ENCODE measurements at regions not wholly inside any gene's neighbourhood (a gene's known extent, or its start where the extent isn't known, plus 50 kb on each side); places are given as distances from the start of the nearest gene placed in this dataset.

DNA sequence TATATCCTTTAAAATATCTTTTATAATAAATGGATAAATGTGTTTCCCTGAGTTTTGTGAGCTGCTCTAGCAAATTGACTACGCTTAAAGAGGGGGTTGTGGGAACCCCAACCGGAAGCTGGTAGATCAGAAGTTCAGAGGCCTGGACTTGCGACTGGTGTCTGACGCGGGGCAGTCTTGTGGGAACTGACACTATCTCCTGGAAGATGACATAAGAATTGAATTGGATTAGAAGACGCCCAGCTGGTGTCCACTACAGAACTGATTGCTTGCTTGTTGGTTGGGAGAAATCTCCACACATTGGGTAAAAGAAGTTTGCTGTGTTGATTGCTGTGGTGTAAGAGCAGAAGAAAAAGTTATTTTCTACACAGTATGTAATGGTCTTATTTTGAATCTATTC is 51.1 kb upstream of the AHR start:
- Histone ChIP-seq H3K27me3 (ENCODE audit: control insufficient read depth, insufficient read depth, low read length) (no peaks in the 10 kb centered on the region), H3K4me1 (ENCODE audit: control insufficient read depth, extremely low read depth, insufficient read depth, low read length) (no peaks in the 10 kb centered on the region)
- TF ChIP-seq EZH2 (IDR thresholded peaks at IDR 0.05; ENCODE audit: low read length, missing control alignments) = no peak
- TF ChIP-seq, protein P1, sequence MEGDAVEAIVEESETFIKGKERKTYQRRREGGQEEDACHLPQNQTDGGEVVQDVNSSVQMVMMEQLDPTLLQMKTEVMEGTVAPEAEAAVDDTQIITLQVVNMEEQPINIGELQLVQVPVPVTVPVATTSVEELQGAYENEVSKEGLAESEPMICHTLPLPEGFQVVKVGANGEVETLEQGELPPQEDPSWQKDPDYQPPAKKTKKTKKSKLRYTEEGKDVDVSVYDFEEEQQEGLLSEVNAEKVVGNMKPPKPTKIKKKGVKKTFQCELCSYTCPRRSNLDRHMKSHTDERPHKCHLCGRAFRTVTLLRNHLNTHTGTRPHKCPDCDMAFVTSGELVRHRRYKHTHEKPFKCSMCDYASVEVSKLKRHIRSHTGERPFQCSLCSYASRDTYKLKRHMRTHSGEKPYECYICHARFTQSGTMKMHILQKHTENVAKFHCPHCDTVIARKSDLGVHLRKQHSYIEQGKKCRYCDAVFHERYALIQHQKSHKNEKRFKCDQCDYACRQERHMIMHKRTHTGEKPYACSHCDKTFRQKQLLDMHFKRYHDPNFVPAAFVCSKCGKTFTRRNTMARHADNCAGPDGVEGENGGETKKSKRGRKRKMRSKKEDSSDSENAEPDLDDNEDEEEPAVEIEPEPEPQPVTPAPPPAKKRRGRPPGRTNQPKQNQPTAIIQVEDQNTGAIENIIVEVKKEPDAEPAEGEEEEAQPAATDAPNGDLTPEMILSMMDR (conservative IDR thresholded peaks at IDR 0.05 in 1 of 2, IDR thresholded peaks at IDR 0.05 in 1 of 2; ENCODE audit: low read depth in 1 of 2, low read length in 2 of 2) = no peak

DNA sequence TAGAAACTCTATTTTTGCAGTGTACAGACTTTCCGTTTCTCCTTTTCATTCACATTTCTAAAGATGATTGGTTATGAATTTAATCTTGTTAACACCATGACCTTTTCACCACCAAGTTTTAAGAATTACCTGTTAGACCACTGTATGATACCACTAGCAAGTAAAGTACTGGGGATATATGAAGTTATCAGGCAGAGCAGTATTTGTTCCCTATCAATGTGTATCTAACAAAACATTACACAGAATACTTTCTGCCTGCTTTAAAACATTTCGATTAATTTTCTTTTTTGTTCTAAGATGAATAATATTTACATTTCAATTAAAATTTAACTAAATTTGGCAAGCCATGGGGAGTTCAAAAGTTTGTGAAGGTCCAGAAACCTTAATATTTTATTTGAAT is 49.9 kb upstream of the AHR start:
- Histone ChIP-seq H3K4me2 (ENCODE audit: extremely low read depth, insufficient read depth, low read length) (no peak overlapping the region), H3K79me2 (ENCODE audit: control insufficient read depth, insufficient read depth, low read length) (no peaks in the 10 kb centered on the region), H3K9ac (ENCODE audit: insufficient read depth, low read length) (no peak overlapping the region), H3K27ac (ENCODE audit: insufficient read depth, low read length) (no peak overlapping the region), H2AFZ (ENCODE audit: low read length) (no peak overlapping the region), H3K4me3 (replicated peaks in 1 of 4; ENCODE audit: control extremely low read depth in 1 of 4, insufficient read depth in 1 of 4, low read depth in 3 of 4, low read length in 4 of 4) (no peak overlapping the region), H4K20me1 (ENCODE audit: control insufficient read depth, extremely low read depth, insufficient read depth, low read length) (no peaks in the 10 kb centered on the region), H3K27me3 (ENCODE audit: control insufficient read depth, insufficient read depth, low read length) (no peaks in the 10 kb centered on the region), H3K36me3 (ENCODE audit: control insufficient read depth, insufficient read depth, low read length) (no peaks in the 10 kb centered on the region), H3K9me3 (ENCODE audit: control insufficient read depth, insufficient read depth, low read depth, low read length) (no peaks in the 10 kb centered on the region), H3K4me1 (ENCODE audit: control insufficient read depth, extremely low read depth, insufficient read depth, low read length) (no peaks in the 10 kb centered on the region)
- TF ChIP-seq, protein P1 (conservative IDR thresholded peaks at IDR 0.05 in 1 of 2, IDR thresholded peaks at IDR 0.05 in 1 of 2; ENCODE audit: low read depth in 1 of 2, low read length in 2 of 2) = no peak
- TF ChIP-seq EZH2 (IDR thresholded peaks at IDR 0.05; ENCODE audit: low read length, missing control alignments) = no peak
- DNase-seq (ENCODE audit: low read depth in 2 of 2) = no peak

More for the DNA sequence above, 51.1 kb upstream of the AHR start:
- H3K36me3 ChIP-seq (ENCODE audit: control insufficient read depth, insufficient read depth, low read length) = no peaks in the 10 kb centered on the region
- DNase-seq (ENCODE audit: low read depth in 2 of 2) = no peak
- H3K4me3 ChIP-seq (replicated peaks in 1 of 4; ENCODE audit: control extremely low read depth in 1 of 4, insufficient read depth in 1 of 4, low read depth in 3 of 4, low read length in 4 of 4) = no peak overlapping the region
- H3K79me2 ChIP-seq (ENCODE audit: control insufficient read depth, insufficient read depth, low read length) = no peaks in the 10 kb centered on the region
- H3K27ac ChIP-seq (ENCODE audit: insufficient read depth, low read length) = no peak overlapping the region
- H3K4me2 ChIP-seq (ENCODE audit: extremely low read depth, insufficient read depth, low read length) = no peak overlapping the region
- no peaks in the 10 kb centered on the region for H3K9me3 ChIP-seq (ENCODE audit: control insufficient read depth, insufficient read depth, low read depth, low read length)
- H2AFZ ChIP-seq (ENCODE audit: low read length) = no peak overlapping the region
- H3K9ac ChIP-seq (ENCODE audit: insufficient read depth, low read length) = no peak overlapping the region
- no peaks in the 10 kb centered on the region for H4K20me1 ChIP-seq (ENCODE audit: control insufficient read depth, extremely low read depth, insufficient read depth, low read length)

Measured in fibroblast of lung (primary cell).